A673 (cell line): ENCODE measurements at regions not wholly inside any gene's neighbourhood (a gene's known extent, or its start where the extent isn't known, plus 50 kb on each side); places are given as distances from the start of the nearest gene placed in this dataset.

Source experiments
- CTCF ChIP-seq: fragments of 300-800, 200-600 bp; sonication (generic); conservative IDR thresholded peaks from 2 replicates; pipeline ENCODE4 v1.5.1; 2017; ENCODE audit warnings: low read depth, mild to moderate bottlenecking, antibody characterized with exemption, low read length, moderate library complexity, mixed read lengths
- EZH2 ChIP-seq: fragments of 200-600 bp; sonication (generic); IDR thresholded peaks from 2 replicates; pipeline ENCODE4 v1.6.1; 2017; ENCODE audit warnings: borderline replicate concordance, low read depth, mild to moderate bottlenecking, mixed read lengths, antibody characterized with exemption, low read length; ENCODE audit not compliant: poor library complexity, severe bottlenecking

GRCh38 chr2:150985741-150986140, 275.9 kb downstream of the RBM43 start:
- TF ChIP-seq CTCF = no peak
- TF ChIP-seq EZH2 = no peak
